ENCODE measurements at regions not wholly inside any gene's neighbourhood (a gene's known extent, or its start where the extent isn't known, plus 50 kb on each side); places are given as distances from the start of the nearest gene placed in this dataset.

DNA sequence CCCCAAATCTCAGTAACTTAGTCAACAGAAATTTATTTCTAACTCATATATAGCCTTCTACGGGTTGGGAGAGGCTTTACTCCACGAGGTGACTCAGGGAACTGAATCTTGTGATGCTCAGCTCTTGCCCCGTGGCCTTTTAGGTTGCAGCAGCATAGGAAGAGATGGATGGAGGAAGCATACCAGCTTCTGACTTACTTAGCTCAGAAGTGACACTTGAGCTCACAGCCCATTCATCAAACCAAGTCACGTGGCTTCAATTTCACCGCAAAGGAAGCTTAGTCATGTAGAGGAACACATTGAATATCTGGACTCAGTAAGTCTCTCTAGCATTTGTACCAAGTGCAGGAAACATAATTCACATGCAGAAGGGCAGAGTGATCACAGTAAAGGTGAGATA lies 124.1 kb upstream of the KCNN2 start:
- TF ChIP-seq, protein P1, sequence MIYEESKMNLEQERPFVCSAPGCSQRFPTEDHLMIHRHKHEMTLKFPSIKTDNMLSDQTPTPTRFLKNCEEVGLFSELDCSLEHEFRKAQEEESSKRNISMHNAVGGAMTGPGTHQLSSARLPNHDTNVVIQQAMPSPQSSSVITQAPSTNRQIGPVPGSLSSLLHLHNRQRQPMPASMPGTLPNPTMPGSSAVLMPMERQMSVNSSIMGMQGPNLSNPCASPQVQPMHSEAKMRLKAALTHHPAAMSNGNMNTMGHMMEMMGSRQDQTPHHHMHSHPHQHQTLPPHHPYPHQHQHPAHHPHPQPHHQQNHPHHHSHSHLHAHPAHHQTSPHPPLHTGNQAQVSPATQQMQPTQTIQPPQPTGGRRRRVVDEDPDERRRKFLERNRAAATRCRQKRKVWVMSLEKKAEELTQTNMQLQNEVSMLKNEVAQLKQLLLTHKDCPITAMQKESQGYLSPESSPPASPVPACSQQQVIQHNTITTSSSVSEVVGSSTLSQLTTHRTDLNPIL (CRISPR knock-in tag; IDR thresholded peaks at IDR 0.05; ENCODE audit: low read depth) = no peak
- TF ChIP-seq BACH2 (CRISPR knock-in tag; IDR thresholded peaks at IDR 0.05; ENCODE audit: borderline replicate concordance) (no peak), GLIS3 (CRISPR knock-in tag; IDR thresholded peaks at IDR 0.05) (no peak)
- ATAC-seq = no peak

DNA sequence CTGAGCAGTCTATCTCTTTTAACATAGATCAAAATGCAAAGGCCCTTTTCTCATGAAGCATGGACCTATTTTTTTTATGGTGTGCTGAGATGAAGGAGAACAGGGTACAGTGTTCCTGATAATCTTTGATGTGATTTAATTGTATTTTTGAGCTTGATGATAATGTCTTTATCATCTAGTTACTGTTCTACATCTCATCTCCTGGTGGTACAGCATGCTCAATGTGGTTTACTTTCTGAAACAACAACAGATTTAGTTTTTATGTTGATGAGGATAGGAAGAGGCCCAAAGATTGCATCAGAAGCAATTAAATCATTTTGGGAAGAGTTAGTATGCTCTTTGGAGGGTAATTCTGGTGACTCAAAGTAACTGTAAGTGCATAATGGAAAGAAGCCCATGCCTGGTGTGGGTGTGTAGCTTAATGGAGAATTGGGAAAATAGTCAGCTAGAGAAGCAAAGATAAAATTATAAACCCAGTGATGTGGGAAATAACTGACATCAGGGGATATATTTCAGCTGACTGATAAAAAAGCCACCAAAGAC lies 123.0 kb upstream of the KCNN2 start:
- TF ChIP-seq, protein P1 (CRISPR knock-in tag; IDR thresholded peaks at IDR 0.05; ENCODE audit: low read depth) = no peak
- TF ChIP-seq ZFP3 (CRISPR knock-in tag; IDR thresholded peaks at IDR 0.05) (no peak), CSDC2 (CRISPR knock-in tag; IDR thresholded peaks at IDR 0.05) (no peak), RARB (CRISPR knock-in tag; IDR thresholded peaks at IDR 0.05) (no peak), GLIS3 (CRISPR knock-in tag; IDR thresholded peaks at IDR 0.05) (no peak), ZNF8 (CRISPR knock-in tag; IDR thresholded peaks at IDR 0.05) (no peak), SNAI2 (CRISPR knock-in tag; IDR thresholded peaks at IDR 0.05) (no peak), ZFP30 (CRISPR knock-in tag; IDR thresholded peaks at IDR 0.05) (no peak), PPARA (CRISPR knock-in tag; IDR thresholded peaks at IDR 0.05; ENCODE audit: borderline replicate concordance) (no peak), ARNTL (CRISPR knock-in tag; IDR thresholded peaks at IDR 0.05; ENCODE audit: borderline replicate concordance, low read depth) (no peak), BACH2 (CRISPR knock-in tag; IDR thresholded peaks at IDR 0.05; ENCODE audit: borderline replicate concordance) (no peak), ZC3H10 (CRISPR knock-in tag; IDR thresholded peaks at IDR 0.05) (no peak), ISL1 (CRISPR knock-in tag; IDR thresholded peaks at IDR 0.05) (no peak), ZNF70 (CRISPR knock-in tag; IDR thresholded peaks at IDR 0.05) (no peak), ESRRG (CRISPR knock-in tag; IDR thresholded peaks at IDR 0.05) (no peak), TOX (CRISPR knock-in tag; IDR thresholded peaks at IDR 0.05; ENCODE audit: borderline replicate concordance) (no peak), ZNF565 (CRISPR knock-in tag; conservative IDR thresholded peaks at IDR 0.05; ENCODE audit: low read depth) (no peak)
- TF ChIP-seq, protein P2, sequence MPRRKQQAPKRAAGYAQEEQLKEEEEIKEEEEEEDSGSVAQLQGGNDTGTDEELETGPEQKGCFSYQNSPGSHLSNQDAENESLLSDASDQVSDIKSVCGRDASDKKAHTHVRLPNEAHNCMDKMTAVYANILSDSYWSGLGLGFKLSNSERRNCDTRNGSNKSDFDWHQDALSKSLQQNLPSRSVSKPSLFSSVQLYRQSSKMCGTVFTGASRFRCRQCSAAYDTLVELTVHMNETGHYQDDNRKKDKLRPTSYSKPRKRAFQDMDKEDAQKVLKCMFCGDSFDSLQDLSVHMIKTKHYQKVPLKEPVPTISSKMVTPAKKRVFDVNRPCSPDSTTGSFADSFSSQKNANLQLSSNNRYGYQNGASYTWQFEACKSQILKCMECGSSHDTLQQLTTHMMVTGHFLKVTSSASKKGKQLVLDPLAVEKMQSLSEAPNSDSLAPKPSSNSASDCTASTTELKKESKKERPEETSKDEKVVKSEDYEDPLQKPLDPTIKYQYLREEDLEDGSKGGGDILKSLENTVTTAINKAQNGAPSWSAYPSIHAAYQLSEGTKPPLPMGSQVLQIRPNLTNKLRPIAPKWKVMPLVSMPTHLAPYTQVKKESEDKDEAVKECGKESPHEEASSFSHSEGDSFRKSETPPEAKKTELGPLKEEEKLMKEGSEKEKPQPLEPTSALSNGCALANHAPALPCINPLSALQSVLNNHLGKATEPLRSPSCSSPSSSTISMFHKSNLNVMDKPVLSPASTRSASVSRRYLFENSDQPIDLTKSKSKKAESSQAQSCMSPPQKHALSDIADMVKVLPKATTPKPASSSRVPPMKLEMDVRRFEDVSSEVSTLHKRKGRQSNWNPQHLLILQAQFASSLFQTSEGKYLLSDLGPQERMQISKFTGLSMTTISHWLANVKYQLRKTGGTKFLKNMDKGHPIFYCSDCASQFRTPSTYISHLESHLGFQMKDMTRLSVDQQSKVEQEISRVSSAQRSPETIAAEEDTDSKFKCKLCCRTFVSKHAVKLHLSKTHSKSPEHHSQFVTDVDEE (CRISPR knock-in tag; IDR thresholded peaks at IDR 0.05) = no peak
- TF ChIP-seq, protein P3, sequence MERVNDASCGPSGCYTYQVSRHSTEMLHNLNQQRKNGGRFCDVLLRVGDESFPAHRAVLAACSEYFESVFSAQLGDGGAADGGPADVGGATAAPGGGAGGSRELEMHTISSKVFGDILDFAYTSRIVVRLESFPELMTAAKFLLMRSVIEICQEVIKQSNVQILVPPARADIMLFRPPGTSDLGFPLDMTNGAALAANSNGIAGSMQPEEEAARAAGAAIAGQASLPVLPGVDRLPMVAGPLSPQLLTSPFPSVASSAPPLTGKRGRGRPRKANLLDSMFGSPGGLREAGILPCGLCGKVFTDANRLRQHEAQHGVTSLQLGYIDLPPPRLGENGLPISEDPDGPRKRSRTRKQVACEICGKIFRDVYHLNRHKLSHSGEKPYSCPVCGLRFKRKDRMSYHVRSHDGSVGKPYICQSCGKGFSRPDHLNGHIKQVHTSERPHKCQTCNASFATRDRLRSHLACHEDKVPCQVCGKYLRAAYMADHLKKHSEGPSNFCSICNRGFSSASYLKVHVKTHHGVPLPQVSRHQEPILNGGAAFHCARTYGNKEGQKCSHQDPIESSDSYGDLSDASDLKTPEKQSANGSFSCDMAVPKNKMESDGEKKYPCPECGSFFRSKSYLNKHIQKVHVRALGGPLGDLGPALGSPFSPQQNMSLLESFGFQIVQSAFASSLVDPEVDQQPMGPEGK (CRISPR knock-in tag; IDR thresholded peaks at IDR 0.05; ENCODE audit: borderline replicate concordance) = no peak
- TF ChIP-seq, protein P4, sequence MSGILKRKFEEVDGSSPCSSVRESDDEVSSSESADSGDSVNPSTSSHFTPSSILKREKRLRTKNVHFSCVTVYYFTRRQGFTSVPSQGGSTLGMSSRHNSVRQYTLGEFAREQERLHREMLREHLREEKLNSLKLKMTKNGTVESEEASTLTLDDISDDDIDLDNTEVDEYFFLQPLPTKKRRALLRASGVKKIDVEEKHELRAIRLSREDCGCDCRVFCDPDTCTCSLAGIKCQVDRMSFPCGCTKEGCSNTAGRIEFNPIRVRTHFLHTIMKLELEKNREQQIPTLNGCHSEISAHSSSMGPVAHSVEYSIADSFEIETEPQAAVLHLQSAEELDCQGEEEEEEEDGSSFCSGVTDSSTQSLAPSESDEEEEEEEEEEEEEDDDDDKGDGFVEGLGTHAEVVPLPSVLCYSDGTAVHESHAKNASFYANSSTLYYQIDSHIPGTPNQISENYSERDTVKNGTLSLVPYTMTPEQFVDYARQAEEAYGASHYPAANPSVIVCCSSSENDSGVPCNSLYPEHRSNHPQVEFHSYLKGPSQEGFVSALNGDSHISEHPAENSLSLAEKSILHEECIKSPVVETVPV (CRISPR knock-in tag; IDR thresholded peaks at IDR 0.05) = no peak
- no peak for ATAC-seq

DNA sequence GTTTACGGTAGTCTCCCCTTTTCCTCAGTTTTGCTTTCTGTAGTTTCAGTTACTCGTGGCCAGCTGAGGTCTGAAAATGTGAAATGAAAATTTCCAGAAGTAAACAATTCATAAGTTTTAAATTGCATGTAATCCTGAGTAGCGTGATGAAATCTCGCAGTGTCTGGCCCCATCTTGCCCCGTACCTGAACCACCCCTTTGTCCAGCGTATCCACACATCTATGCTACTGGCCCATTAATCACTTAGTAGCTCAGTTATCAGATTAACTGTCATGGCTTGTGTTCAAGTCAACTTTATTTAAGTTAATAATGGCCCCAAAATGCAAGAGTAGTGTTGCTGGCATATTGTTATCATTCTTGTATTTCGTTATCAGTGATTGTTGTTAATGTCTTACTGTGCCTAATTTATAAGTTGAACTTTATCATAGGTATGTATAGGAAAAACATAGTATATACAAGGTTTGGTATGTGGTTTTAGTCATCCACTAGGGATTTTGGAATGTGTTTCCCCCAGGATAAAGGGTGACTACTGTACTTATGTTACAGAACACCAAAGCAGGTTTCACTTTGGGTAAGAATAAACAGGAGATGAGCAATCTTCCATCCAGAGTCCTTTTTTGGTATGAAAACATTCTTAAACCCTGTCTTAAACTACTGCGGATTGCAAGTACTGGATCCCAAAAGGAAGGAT lies 118.4 kb upstream of the KCNN2 start:
- no peak for ATAC-seq
- TF ChIP-seq TCF4 (CRISPR knock-in tag; IDR thresholded peaks at IDR 0.05; ENCODE audit: borderline replicate concordance) (no peak), ZNF70 (CRISPR knock-in tag; IDR thresholded peaks at IDR 0.05) (no peak), ZC3H10 (CRISPR knock-in tag; IDR thresholded peaks at IDR 0.05) (no peak), ZNF8 (CRISPR knock-in tag; IDR thresholded peaks at IDR 0.05) (no peak), CSDC2 (CRISPR knock-in tag; IDR thresholded peaks at IDR 0.05) (no peak)
- TF ChIP-seq, protein P2 (CRISPR knock-in tag; IDR thresholded peaks at IDR 0.05) = no peak

Measured in SK-N-SH treated with all-trans-retinoic acid at 6 μM for 48 hours (cell line).